ENCODE measurements at regions not wholly inside any gene's neighbourhood (a gene's known extent, or its start where the extent isn't known, plus 50 kb on each side); places are given as distances from the start of the nearest gene placed in this dataset.

GRCh38 chr20:54323227-54323734 lies 115.4 kb downstream of the PFDN4 start:
- H3K27ac ChIP-seq: no peak overlapping the region
- TF ChIP-seq Cebpa-rat (IDR thresholded peaks at IDR 0.05): no peak
- no peaks in the 10 kb centered on the region for H3K27me3 ChIP-seq
- H3K4me2 ChIP-seq: peak overlapping the region; percentile 76
- no peaks in the 10 kb centered on the region for H4K20me1 ChIP-seq
- peaks cover 23% of the 10 kb centered on the region for H3K4me1 ChIP-seq
- H3K9ac ChIP-seq: no peak overlapping the region
- no peaks in the 10 kb centered on the region for H3K36me3 ChIP-seq
- no peak overlapping the region for H3K4me3 ChIP-seq
- no peaks in the 10 kb centered on the region for H3K9me3 ChIP-seq

GRCh38 chr20:54324041-54324440 lies 116.2 kb downstream of the PFDN4 start:
- Histone ChIP-seq H3K4me1 (peaks cover 23% of the 10 kb centered on the region), H3K9me3 (no peaks in the 10 kb centered on the region), H3K4me3 (no peak overlapping the region; the same call in 1 of the 2 replicates), H3K27me3 (no peaks in the 10 kb centered on the region), H4K20me1 (no peaks in the 10 kb centered on the region), H3K36me3 (no peaks in the 10 kb centered on the region), H3K27ac (peak overlapping the region; percentile 25; the same call in 1 of the 2 replicates), H3K9ac (no peak overlapping the region), H3K4me2 (peak overlapping the region; percentile 76)
- TF ChIP-seq Cebpa-rat (IDR thresholded peaks at IDR 0.05): no peak

GRCh38 chr20:54324652-54325285 lies 116.9 kb downstream of the PFDN4 start:
- Histone ChIP-seq H3K4me2 (peak overlapping the region; percentile 76), H3K4me1 (peaks cover 23% of the 10 kb centered on the region), H4K20me1 (no peaks in the 10 kb centered on the region), H3K27me3 (no peaks in the 10 kb centered on the region), H3K4me3 (no peak overlapping the region), H3K27ac (no peak overlapping the region), H3K36me3 (no peaks in the 10 kb centered on the region), H3K9ac (no peak overlapping the region), H3K9me3 (no peaks in the 10 kb centered on the region)
- no peak for TF ChIP-seq Cebpa-rat (IDR thresholded peaks at IDR 0.05)

DNA sequence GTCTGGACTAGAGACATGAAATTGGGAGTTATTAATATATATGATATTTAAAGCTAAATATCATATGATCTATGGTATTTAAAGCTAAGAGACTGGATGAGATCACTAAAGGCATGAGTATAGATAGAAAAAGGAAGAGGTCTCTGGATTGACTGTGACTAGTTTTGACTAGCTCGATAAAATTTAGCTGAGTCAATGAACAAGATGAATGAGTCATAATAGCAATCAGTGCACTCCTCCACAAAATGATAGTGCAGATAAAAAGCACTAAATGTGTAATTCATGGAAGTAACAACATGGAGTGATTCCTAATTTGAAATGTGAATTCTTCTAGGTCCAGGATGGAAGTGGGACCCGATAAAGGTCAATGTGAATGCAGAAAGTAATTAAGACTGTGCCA lies 127.4 kb downstream of the PFDN4 start:
- no peak for TF ChIP-seq Cebpa-rat (IDR thresholded peaks at IDR 0.05)
- H3K27me3 ChIP-seq: no peaks in the 10 kb centered on the region
- H3K36me3 ChIP-seq: no peaks in the 10 kb centered on the region
- H3K4me2 ChIP-seq: no peak overlapping the region
- H3K4me1 ChIP-seq: peaks cover 7% of the 10 kb centered on the region
- H3K9ac ChIP-seq: no peak overlapping the region
- no peaks in the 10 kb centered on the region for H4K20me1 ChIP-seq
- no peak overlapping the region for H3K4me3 ChIP-seq
- no peaks in the 10 kb centered on the region for H3K9me3 ChIP-seq
- no peak overlapping the region for H3K27ac ChIP-seq

GRCh38 chr20:54337144-54337543 lies 129.3 kb downstream of the PFDN4 start:
- TF ChIP-seq Cebpa-rat (IDR thresholded peaks at IDR 0.05): no peak
- Histone ChIP-seq H3K4me3 (no peak overlapping the region), H3K27me3 (no peaks in the 10 kb centered on the region), H3K4me2 (no peak overlapping the region), H3K9ac (no peak overlapping the region), H3K27ac (no peak overlapping the region), H3K4me1 (peaks cover 7% of the 10 kb centered on the region), H4K20me1 (no peaks in the 10 kb centered on the region), H3K9me3 (no peaks in the 10 kb centered on the region), H3K36me3 (no peaks in the 10 kb centered on the region)

- Histone ChIP-seq H3K4me1 (peaks cover 7% of the 10 kb centered on the region), H4K20me1 (no peaks in the 10 kb centered on the region), H3K27me3 (no peaks in the 10 kb centered on the region), H3K36me3 (no peaks in the 10 kb centered on the region), H3K4me3 (no peak overlapping the region), H3K9ac (no peak overlapping the region), H3K9me3 (no peaks in the 10 kb centered on the region), H3K27ac (no peak overlapping the region), H3K4me2 (0 out of 2 replicates have a peak overlapping the region, but pooled peaks have one; percentile 19)
- no peak for TF ChIP-seq Cebpa-rat (IDR thresholded peaks at IDR 0.05)
These were observed 131.2 kb downstream of the PFDN4 start for GRCh38 chr20:54339093-54339492.

DNA sequence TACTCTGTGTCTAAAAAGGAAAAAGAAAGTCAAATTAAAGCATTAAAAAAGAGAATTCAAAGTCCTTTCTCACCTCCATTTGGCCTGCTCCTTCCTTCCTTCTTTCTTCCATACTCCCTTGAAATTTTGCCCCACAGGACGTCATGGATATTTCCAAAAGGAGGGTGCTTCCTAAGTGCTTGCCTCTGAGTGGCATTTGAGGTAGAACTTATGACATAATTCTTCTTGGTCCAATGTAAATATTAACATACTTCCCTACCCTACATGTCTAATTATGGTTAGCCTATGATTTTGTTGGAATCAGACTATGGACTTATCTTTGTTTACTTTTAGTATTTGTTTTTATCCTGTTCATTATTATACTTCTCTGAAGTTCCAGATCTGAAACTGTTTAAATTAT lies 132.3 kb downstream of the PFDN4 start:
- no peaks in the 10 kb centered on the region for H4K20me1 ChIP-seq
- no peak overlapping the region for H3K4me2 ChIP-seq
- H3K4me3 ChIP-seq: no peak overlapping the region
- H3K27me3 ChIP-seq: no peaks in the 10 kb centered on the region
- H3K9ac ChIP-seq: no peak overlapping the region
- TF ChIP-seq Cebpa-rat (IDR thresholded peaks at IDR 0.05): no peak
- H3K9me3 ChIP-seq: no peaks in the 10 kb centered on the region
- no peaks in the 10 kb centered on the region for H3K36me3 ChIP-seq
- H3K27ac ChIP-seq: no peak overlapping the region
- H3K4me1 ChIP-seq: peaks cover 7% of the 10 kb centered on the region

DNA sequence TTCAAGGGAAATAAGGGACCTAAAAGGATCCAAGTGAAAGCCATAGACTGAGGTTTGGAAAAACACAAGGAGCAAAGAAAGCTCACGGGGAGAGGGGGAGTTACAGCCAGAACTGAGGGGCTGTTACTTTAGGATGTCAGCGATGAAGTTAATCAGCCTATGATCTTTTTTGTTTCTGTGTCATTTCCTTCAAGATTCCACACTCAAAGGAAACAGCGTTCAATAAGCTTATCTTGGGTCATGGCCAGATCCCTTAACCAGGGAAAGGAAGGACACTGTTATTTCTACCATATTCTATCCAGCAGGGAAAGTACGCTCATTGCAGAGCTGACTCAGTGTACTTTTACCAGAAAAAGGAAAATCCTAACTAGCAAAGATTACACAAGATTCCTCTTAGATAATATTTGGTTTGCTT lies 132.8 kb downstream of the PFDN4 start:
- Histone ChIP-seq H3K4me3 (no peak overlapping the region), H3K9ac (no peak overlapping the region), H3K27ac (no peak overlapping the region), H3K4me2 (no peak overlapping the region), H4K20me1 (no peaks in the 10 kb centered on the region), H3K27me3 (no peaks in the 10 kb centered on the region), H3K4me1 (peaks cover 7% of the 10 kb centered on the region), H3K36me3 (no peaks in the 10 kb centered on the region), H3K9me3 (no peaks in the 10 kb centered on the region)
- TF ChIP-seq Cebpa-rat (IDR thresholded peaks at IDR 0.05): no peak

GRCh38 chr20:54342258-54342920 lies 133.0 kb upstream of the DOK5 start:
- Histone ChIP-seq H3K9me3 (no peaks in the 10 kb centered on the region), H4K20me1 (no peaks in the 10 kb centered on the region), H3K4me2 (no peak overlapping the region), H3K4me1 (peaks cover 18% of the 10 kb centered on the region), H3K36me3 (no peaks in the 10 kb centered on the region), H3K4me3 (no peak overlapping the region), H3K9ac (no peak overlapping the region), H3K27ac (no peak overlapping the region), H3K27me3 (no peaks in the 10 kb centered on the region)
- no peak for TF ChIP-seq Cebpa-rat (IDR thresholded peaks at IDR 0.05)

GRCh38 chr20:54343099-54343498 lies 132.3 kb upstream of the DOK5 start:
- no peaks in the 10 kb centered on the region for H3K36me3 ChIP-seq
- H4K20me1 ChIP-seq: no peaks in the 10 kb centered on the region
- H3K4me3 ChIP-seq: no peak overlapping the region
- TF ChIP-seq Cebpa-rat (IDR thresholded peaks at IDR 0.05): no peak
- H3K27me3 ChIP-seq: no peaks in the 10 kb centered on the region
- no peak overlapping the region for H3K4me2 ChIP-seq
- no peak overlapping the region for H3K9ac ChIP-seq
- no peaks in the 10 kb centered on the region for H3K9me3 ChIP-seq
- no peak overlapping the region for H3K27ac ChIP-seq
- peaks cover 18% of the 10 kb centered on the region for H3K4me1 ChIP-seq
